B cell (primary cell): ENCODE measurements at regions not wholly inside any gene's neighbourhood (a gene's known extent, or its start where the extent isn't known, plus 50 kb on each side); places are given as distances from the start of the nearest gene placed in this dataset.

Experiments used
- ATAC-seq: fragments of 200-7000 bp; cut with Tn5 transposase; one replicate; pipeline ENCODE4 v1.10.0; 2021; ENCODE audit warnings: low read depth, mild to moderate bottlenecking, moderate number of reproducible peaks, moderate library complexity
- CTCF ChIA-PET: fragments of 350-600 bp; sonication (Branson Sonifier 250); formaldehyde crosslinking; loops from one replicate; lab custom pipeline; 2021; ENCODE audit warnings: antibody characterized with exemption, inconsistent platforms; lab: Charles Lee
- POLR2A ChIA-PET: fragments of 350-600 bp; sonication (Branson Sonifier 250); formaldehyde crosslinking; loops from one replicate; lab custom pipeline; 2021; ENCODE audit warnings: antibody characterized with exemption; lab: Charles Lee
- DNase-seq: peaks from one replicate; pipeline ENCODE4 v3.0.0; 2013
- H2AFZ ChIP-seq: 2 replicates; pipeline ENCODE4 v1.6.1; 2012; ENCODE audit warnings: mild to moderate bottlenecking, low read depth, low read length; ENCODE audit not compliant: insufficient read depth, poor library complexity, severe bottlenecking
- H3K27ac ChIP-seq, 2 donors: 1 replicate in 1 of 2; 2 replicates in 1 of 2; pipeline ENCODE4 v1.5.1; 2012 to 2013; ENCODE audit warnings: low read length in 2 of 2, mild to moderate bottlenecking in 2 of 2, moderate library complexity in 1 of 2
- H3K27me3 ChIP-seq, 4 experiments: fragments of 200-600 bp in 1 of 4; sonication (generic) in 1 of 4; replicated peaks in 1 of 4; 1 replicate in 2 of 4; 2 replicates in 2 of 4; pipeline versions ENCODE4 v1.6.1 to v1.7.0; 2013 to 2016; ENCODE audit warnings: low read length in 3 of 4, mild to moderate bottlenecking in 2 of 4, mixed read lengths in 1 of 4, moderate library complexity in 1 of 4; ENCODE audit not compliant: insufficient read depth in 4 of 4, control insufficient read depth in 3 of 4; ENCODE audit errors: control extremely low read depth in 1 of 4
- H3K36me3 ChIP-seq, 2 experiments: replicated peaks in 1 of 2; 1 replicate in 1 of 2; 2 replicates in 1 of 2; pipeline versions ENCODE4 v1.6.1 to v1.7.1; 2013; ENCODE audit warnings: low read length in 1 of 2; ENCODE audit not compliant: insufficient read depth in 2 of 2, control insufficient read depth in 1 of 2; ENCODE audit errors: control extremely low read depth in 1 of 2, extremely low read depth in 1 of 2
- H3K4me1 ChIP-seq, 2 donors: fragments of 200-600 bp in 1 of 2; sonication (generic) in 1 of 2; 1 replicate in 1 of 2; 2 replicates in 1 of 2; pipeline versions ENCODE4 v1.5.1 to v1.6.1; 2013 to 2017; ENCODE audit warnings: low read length in 2 of 2; ENCODE audit not compliant: control insufficient read depth in 2 of 2, insufficient read depth in 2 of 2
- H3K4me2 ChIP-seq: replicated peaks from 2 replicates; pipeline ENCODE3; 2012; ENCODE audit warnings: mild to moderate bottlenecking, low read depth, low read length; ENCODE audit not compliant: poor library complexity, severe bottlenecking
- H3K4me3 ChIP-seq, 5 experiments: fragments of 200-600 bp in 1 of 5; sonication (generic) in 1 of 5; 1 replicate in 3 of 5; 2 replicates in 2 of 5; pipeline versions ENCODE4 v1.5.1 to v1.7.0; 2011 to 2016; ENCODE audit warnings: low read length in 4 of 5, mild to moderate bottlenecking in 4 of 5, low read depth in 2 of 5, control low read depth in 1 of 5, moderate library complexity in 1 of 5; ENCODE audit not compliant: insufficient read depth in 1 of 5; ENCODE audit errors: control extremely low read depth in 1 of 5, extremely low read depth in 1 of 5
- H3K79me2 ChIP-seq: fragments of 200-600 bp; sonication (generic); one replicate; pipeline ENCODE4 v1.6.0; 2016; ENCODE audit warnings: low read length; ENCODE audit not compliant: control insufficient read depth, insufficient read depth
- H3K9ac ChIP-seq: fragments of 200-600 bp; sonication (generic); 2 replicates; pipeline ENCODE4 v1.6.1; 2017; ENCODE audit warnings: mild to moderate bottlenecking, low read length, moderate library complexity
- H3K9me3 ChIP-seq, 3 donors: one replicate each; pipeline versions ENCODE4 v1.6.1 to v1.7.1; 2013; ENCODE audit warnings: low read length in 2 of 3; ENCODE audit not compliant: control insufficient read depth in 2 of 3, insufficient read depth in 1 of 3; ENCODE audit errors: control extremely low read depth in 1 of 3
- H4K20me1 ChIP-seq: 2 replicates; pipeline ENCODE4 v1.6.0; 2012; ENCODE audit warnings: mild to moderate bottlenecking, low read length; ENCODE audit not compliant: insufficient read depth, control insufficient read depth, poor library complexity, severe bottlenecking
- H3K27ac Mint-ChIP-seq: one replicate; pipeline ENCODE4 v1.8.0; 2021; ENCODE audit warnings: mixed read lengths
- H3K27me3 Mint-ChIP-seq: one replicate; pipeline ENCODE4 v1.8.0; 2021; ENCODE audit warnings: mixed read lengths
- H3K4me1 Mint-ChIP-seq: one replicate; pipeline ENCODE4 v1.8.0; 2021; ENCODE audit warnings: mixed read lengths
- H3K4me3 Mint-ChIP-seq: one replicate; pipeline ENCODE4 v1.8.0; 2021; ENCODE audit warnings: mixed read lengths
- H3K9me3 Mint-ChIP-seq: one replicate; pipeline ENCODE4 v1.8.0; 2022; ENCODE audit warnings: mixed read lengths; ENCODE audit not compliant: insufficient read depth
- EZH2 ChIP-seq: IDR thresholded peaks from 2 replicates; pipeline ENCODE4 v1.6.1; 2012; ENCODE audit warnings: borderline replicate concordance, low read depth, mild to moderate bottlenecking, moderate library complexity, low read length; ENCODE audit not compliant: insufficient read depth, poor library complexity, severe bottlenecking
- WGBS: methylation state at CpG from one replicate; pipeline ENCODE4 v1.1.5; 2013; ENCODE audit warnings: missing lambda C conversion rate; ENCODE audit not compliant: insufficient coverage; 5-methylcytosine and 5-hydroxymethylcytosine counted together
- intact Hi-C: fragments of 100-400 bp; cut with micrococcal nuclease; formaldehyde crosslinking; loops from one replicate; pipeline ENCODE4 v1.10.0; 2022
- TF ChIP-seq, protein P1 (sequence below): fragments of 200-600 bp; IDR thresholded peaks from one replicate; pipeline ENCODE4 v1.8.0; 2022; ENCODE audit warnings: antibody characterized with exemption, mild to moderate bottlenecking

DNA sequence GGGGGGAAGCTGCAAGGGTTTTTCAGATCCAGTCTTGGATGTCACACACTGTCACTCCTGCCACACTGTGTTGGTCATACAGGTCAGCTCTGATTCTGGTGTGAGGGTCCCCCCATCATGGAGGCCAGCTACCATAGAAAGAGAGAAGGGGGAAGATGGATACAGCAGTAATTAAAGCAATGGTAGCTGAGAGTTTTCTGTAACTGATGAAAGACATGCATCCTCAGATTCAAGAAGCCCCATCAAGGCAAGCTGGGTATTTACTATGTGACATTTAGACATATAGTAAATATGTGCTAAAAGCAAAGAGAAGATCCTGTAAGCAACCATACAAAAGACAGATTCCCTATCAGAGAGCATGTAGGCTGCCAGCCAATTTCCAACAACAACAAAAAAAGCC is 110.9 kb upstream of the COL5A1 start:
- no peaks in the 10 kb centered on the region for H3K4me1 ChIP-seq
- Mint-ChIP-seq H3K27me3 (peaks cover 9% of the 10 kb centered on the region), H3K4me3 (no peak overlapping the region), H3K9me3 (no peaks in the 10 kb centered on the region), H3K27ac (no peak overlapping the region), H3K4me1 (no peaks in the 10 kb centered on the region)
- ChIA-PET CTCF (no interaction called here), POLR2A (no interaction called here)
- no peak overlapping the region for H3K9ac ChIP-seq
- H3K27ac ChIP-seq, result no peak overlapping the region
- peaks cover 0 to 2% (median 0%) of the 10 kb centered on the region in 4 experiments for H3K27me3 ChIP-seq
- no peak overlapping the region for H2AFZ ChIP-seq
- no peak overlapping the region for H3K4me3 ChIP-seq
- H3K79me2 ChIP-seq, result no peaks in the 10 kb centered on the region
- H3K36me3 ChIP-seq, result no peaks in the 10 kb centered on the region
- intact Hi-C loops, result no loop called here
- TF ChIP-seq, protein P1, sequence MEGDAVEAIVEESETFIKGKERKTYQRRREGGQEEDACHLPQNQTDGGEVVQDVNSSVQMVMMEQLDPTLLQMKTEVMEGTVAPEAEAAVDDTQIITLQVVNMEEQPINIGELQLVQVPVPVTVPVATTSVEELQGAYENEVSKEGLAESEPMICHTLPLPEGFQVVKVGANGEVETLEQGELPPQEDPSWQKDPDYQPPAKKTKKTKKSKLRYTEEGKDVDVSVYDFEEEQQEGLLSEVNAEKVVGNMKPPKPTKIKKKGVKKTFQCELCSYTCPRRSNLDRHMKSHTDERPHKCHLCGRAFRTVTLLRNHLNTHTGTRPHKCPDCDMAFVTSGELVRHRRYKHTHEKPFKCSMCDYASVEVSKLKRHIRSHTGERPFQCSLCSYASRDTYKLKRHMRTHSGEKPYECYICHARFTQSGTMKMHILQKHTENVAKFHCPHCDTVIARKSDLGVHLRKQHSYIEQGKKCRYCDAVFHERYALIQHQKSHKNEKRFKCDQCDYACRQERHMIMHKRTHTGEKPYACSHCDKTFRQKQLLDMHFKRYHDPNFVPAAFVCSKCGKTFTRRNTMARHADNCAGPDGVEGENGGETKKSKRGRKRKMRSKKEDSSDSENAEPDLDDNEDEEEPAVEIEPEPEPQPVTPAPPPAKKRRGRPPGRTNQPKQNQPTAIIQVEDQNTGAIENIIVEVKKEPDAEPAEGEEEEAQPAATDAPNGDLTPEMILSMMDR, result no peak
- TF ChIP-seq EZH2, result no peak
- no peak overlapping the region for H3K4me2 ChIP-seq
- no peak for ATAC-seq
- H4K20me1 ChIP-seq, result no peaks in the 10 kb centered on the region
- DNase-seq, result no peak
- H3K9me3 ChIP-seq, result peaks cover 0 to 15% (median 0%) of the 10 kb centered on the region in 3 donors

DNA sequence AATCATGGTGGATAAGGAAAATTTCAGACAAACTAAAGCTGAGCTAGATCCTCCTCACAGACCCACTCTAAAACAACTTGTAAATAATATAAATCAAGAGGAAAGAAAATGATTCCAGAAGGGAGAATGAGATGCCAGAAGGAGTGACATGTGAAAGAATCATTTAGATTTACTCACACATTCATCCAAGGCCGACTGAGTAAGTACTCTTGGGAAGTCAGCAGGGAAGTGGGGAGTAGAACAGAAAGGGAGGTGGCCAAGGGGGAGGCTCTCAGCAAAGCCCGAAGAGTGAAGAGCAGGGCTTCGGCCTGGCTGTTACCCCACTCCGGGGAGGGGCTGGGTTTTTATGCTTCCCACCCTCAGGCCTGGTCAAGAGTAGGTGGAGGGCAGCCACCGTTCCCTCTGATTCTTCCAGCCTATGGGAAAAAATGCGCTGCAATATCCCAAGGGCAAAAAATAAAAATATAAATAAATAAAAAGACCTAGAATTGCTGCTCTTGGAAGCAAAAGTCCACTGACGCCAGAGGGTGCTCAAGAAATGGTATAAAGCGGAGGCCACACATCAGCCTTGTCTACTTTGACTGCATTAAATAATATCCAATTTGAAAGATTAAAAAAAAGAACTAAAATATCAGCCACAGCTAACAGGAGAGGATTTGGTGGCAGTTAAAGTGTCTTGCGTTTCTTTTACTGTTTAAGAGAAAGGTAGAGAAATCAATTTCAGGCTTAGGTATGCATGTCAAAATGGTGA is 110.2 kb upstream of the COL5A1 start:
- no peaks in the 10 kb centered on the region for H3K4me1 Mint-ChIP-seq
- ChIA-PET POLR2A (no interaction called here), CTCF (no interaction called here)
- H3K27ac ChIP-seq, result no peak overlapping the region
- peaks cover 7% of the 10 kb centered on the region for H3K27me3 Mint-ChIP-seq
- no peaks in the 10 kb centered on the region for H4K20me1 ChIP-seq
- H3K36me3 ChIP-seq, result no peaks in the 10 kb centered on the region
- TF ChIP-seq, protein P1, result no peak
- H3K4me2 ChIP-seq, result no peak overlapping the region
- no peak overlapping the region for H2AFZ ChIP-seq
- no peaks in the 10 kb centered on the region for H3K27me3 ChIP-seq
- no peak for ATAC-seq
- no peaks in the 10 kb centered on the region for H3K4me1 ChIP-seq
- no peak overlapping the region for H3K27ac Mint-ChIP-seq
- no peak overlapping the region for H3K4me3 Mint-ChIP-seq
- H3K4me3 ChIP-seq, result no peak overlapping the region
- H3K79me2 ChIP-seq, result no peaks in the 10 kb centered on the region
- DNase-seq, result no peak
- H3K9me3 ChIP-seq, result peaks cover 0 to 15% (median 0%) of the 10 kb centered on the region in 3 donors
- no peaks in the 10 kb centered on the region for H3K9me3 Mint-ChIP-seq
- intact Hi-C loops, result no loop called here
- WGBS, result 57% methylated on average over 3 of the region's 9 CpGs
- H3K9ac ChIP-seq, result no peak overlapping the region
